ENCODE measurements at regions not wholly inside any gene's neighbourhood (a gene's known extent, or its start where the extent isn't known, plus 50 kb on each side); places are given as distances from the start of the nearest gene placed in this dataset.

DNA sequence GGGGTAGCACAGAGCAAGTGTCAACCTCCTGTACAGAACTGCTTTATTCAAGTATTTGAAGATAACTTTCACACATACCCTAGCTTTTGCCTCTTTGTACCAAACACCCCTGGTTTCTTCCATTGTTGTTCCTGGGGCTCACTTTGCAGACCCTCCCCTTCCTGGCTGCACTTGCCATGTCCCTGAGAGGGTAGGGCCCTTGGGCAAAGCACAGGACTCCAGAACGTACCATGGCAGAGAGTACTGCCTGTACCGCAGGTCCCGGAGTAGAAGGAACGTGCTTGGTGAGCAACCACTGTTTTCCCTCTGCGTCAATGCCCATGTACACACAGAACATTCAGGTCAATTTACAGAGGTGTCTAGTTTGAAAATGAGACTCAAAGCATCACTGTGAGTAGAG, 290.4 kb downstream of the EN1 start:
- DNase-seq = no peak

- DNase-seq = no peak
These were observed 292.8 kb downstream of the EN1 start for GRCh38 chr2:118554616-118555015.

DNA sequence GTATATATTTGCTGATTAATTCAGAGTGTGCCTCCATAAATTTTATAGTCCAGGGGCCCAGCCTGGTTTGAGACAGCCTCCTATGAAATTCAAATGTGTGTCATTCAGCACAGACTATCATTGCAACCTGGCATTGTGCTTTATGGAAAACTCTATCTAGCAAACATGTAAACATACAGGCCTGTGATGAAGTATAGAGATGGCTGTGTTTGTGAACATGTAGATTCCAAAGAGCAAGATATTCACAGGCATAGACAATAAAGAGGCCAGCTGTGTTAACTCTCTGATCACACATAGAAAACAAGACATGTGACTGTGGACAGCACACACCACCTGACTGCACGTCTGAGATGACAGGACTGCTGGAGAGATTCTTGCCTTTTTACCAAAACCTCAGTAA, 297.9 kb downstream of the EN1 start:
- no peak for DNase-seq

DNA sequence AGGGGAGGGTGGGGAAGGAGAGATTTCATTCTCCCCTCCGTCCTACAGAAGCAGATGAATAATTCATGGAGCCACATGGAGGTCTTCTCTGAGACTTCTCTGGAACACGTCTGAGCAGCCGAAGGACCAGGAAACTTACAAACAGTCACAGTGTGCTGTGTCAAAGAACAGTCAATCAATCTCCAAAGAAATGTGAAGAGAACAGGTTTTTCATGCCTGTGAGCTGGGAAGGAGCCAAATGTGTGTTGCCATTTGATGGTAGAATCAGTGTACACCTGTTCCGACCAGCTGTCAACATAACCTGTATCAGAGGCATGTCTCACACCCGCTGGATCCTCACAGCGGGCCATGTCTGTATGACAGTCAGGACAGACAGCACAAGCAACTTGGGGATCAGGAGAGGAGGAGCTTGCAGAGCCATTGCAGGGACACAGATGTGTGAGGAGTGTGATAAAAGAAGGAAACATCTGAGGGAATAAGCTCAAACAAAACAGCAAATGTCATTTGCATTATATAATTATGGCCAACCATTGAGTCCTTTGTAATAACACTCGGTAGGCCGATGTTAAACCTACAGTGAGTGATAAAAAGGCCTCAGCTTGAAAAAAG, 298.5 kb downstream of the EN1 start:
- no peak for DNase-seq

DNA sequence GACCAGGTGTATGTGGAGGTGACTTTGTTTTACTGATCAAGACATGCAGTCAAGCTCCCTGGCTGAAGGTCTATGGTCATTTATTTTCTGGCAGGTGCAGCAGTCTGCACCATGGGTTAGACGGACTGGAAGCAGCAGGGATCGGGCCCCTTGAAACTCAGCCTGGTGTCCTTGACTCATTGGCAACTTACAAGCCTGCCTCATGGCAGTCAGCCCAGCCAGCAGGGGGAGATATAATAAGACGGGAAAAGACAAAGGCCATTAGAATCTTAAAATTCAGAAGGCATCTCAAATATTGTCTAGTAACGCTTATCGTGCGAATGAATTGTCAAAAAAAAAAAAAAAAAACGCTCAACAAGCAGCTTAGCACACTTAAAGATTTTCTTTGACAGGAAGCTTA, 308.2 kb downstream of the EN1 start:
- no peak for DNase-seq

GRCh38 chr2:118536306-118536705, 311.1 kb downstream of the EN1 start:
- no peak for DNase-seq

DNA sequence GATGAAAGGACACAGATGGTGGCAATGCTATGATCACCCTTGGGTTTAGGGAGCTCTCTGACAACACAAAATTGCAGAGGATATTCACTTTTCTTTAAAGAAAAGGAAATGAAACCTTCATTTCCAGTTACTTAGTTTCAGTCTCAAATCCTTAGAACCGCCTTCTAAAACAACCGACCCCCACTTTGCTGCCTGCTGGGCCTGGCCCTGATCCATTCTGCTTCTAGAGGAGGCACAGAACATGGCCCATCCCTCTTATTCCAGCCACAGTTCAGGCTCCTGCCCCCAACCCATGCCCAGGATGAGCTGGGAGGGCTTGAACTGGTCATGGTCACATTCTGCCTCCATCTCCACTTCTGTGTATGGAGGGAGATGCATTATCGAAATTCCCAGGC, 311.6 kb downstream of the EN1 start:
- no peak for DNase-seq

DNA sequence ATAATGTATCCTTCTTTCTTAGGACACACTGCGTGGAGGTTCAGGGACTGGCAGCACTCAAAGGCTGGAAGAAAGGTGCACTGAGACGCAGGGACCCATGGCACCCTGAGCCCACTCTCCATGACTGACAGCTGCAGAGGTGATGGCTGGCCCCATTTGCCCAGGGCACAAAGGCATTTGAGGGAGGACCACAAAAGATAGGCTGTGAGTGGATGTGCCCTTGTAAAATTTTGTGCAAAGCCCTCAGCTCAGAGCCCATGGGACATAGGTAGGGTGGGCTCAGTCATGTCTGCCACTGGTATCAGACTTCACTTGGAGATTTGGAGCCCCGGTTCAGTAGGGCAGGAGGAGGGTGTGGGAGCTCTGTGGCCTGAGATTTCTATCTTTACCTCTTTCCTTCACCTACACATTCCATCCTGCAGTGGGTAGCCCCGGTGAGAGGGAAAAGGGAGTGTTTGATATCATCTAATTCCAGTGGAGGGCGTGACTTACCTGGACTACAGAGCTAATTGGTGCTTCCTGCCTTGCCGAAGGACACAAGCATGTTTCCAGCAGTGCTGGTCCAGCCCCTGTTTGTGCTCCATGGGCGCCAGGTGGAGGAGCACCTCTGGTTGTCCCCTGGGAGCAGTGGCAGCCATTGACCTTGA, 312.2 kb downstream of the EN1 start:
- no peak for DNase-seq

GRCh38 chr2:118530976-118531375, 316.5 kb downstream of the EN1 start:
- DNase-seq = no peak

- DNase-seq = no peak
These were observed 317.4 kb downstream of the EN1 start for GRCh38 chr2:118529908-118530599.

GRCh38 chr2:118527571-118527970, 319.9 kb downstream of the EN1 start:
- no peak for DNase-seq

GRCh38 chr2:118525346-118525745, 322.1 kb downstream of the EN1 start:
- no peak for DNase-seq

GRCh38 chr2:118524911-118525310, 322.5 kb downstream of the EN1 start:
- DNase-seq = no peak

GRCh38 chr2:118523761-118524160, 323.7 kb downstream of the EN1 start:
- DNase-seq = no peak

DNA sequence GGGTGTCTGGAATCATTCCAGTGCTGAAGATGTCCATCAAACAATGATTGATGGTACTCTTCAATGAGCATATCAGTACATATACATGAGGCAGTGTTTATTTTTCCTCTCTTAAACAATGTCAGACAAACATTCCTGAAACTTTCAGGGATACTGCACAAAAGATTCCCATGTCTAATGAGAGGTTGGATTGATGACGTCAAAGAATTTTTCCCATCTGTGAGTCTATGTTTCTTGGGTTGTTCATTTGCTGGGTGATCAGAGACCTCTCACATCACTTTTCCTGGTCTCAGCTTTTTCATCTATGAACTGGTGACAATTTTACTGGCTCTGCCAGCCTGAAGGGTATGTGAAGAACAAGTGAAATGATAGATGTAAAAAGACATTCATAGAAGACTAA, 325.5 kb downstream of the EN1 start:
- DNase-seq = no peak

GRCh38 chr2:118521272-118521671, 326.2 kb downstream of the EN1 start:
- DNase-seq = no peak

DNA sequence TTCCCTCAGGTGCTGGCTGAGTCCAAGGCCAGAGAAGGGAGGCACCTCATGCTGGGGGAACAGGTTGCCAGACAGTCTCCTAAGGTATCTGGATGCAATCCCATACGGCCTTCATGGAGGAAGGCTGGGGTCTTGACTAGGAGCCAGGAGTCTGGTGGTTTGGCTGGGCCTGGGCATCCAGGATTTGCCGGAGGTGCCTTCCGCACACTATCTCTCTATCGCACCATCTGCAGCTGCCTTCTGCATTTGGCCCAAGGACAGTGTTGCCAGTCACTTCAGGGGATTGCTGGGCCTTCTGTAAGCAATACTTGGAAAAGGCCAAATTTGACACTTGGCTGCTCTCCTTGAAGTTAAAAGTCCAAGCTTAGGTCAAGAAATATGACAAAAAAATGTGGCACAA, 327.2 kb downstream of the EN1 start:
- no peak for DNase-seq

DNA sequence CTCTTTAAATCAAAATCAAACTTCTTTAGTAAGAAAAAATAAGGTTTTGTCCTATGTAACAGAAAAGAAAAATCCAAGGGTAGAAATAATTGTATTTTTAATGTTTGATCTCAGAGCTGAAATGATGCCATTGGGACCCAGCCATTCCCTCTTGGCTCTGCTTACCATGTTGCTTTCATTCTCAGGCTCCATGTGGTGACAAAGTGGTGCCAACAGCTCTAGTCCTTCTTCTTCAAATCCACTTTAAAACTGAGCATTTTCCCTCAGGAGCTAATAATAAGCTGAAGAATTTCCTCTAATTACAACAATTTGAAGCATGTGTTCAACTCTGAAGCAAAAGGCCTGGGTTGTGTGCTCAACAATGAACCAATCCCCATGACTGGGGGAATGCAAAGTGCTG, 327.9 kb downstream of the EN1 start:
- no peak for DNase-seq

DNA sequence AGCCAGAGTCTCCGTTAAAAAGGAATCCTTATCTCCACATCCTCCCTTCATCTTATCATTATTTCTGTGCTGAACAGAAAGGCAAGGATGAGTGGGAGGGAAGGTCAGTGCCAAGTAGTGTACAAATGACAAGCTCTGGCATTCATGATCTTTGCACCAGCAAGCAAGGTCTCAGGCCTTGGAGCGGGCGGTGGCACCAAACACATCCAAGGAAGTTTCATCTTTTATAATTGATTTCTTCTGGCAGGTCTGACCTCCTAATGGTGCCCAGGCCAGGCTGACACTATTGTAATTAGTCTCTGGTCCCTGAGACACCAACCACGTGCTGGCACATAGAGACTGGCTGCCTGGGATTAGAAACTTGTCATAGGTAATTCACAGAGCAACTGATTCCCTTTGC, 336.6 kb downstream of the EN1 start:
- DNase-seq = no peak

GRCh38 chr2:118509319-118510004, 338.0 kb downstream of the EN1 start:
- DNase-seq = no peak

- no peak for DNase-seq
These were observed 339.2 kb downstream of the EN1 start for GRCh38 chr2:118508282-118508681.

- DNase-seq = no peak
These were observed 342.0 kb downstream of the EN1 start for GRCh38 chr2:118505436-118505835.

DNA sequence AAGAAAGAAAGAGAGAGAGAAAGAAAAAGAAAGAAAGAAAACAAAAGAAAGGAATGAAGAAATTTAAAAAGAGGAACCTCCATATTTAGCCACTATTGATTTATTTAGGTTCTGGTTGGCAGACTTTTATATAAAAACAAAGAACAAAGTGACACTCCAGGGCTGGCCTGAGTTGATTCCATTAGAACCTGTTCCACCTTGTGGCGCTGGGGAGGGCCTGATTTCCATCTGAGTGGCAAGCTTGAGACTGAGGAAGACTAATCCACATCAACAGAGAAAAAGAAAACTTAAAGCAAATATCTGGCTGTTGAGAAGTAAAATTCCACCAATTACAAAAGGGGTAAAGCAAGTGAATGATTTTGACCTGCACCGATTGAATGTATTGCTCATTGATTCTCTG, 345.3 kb downstream of the EN1 start:
- DNase-seq = no peak

DNA sequence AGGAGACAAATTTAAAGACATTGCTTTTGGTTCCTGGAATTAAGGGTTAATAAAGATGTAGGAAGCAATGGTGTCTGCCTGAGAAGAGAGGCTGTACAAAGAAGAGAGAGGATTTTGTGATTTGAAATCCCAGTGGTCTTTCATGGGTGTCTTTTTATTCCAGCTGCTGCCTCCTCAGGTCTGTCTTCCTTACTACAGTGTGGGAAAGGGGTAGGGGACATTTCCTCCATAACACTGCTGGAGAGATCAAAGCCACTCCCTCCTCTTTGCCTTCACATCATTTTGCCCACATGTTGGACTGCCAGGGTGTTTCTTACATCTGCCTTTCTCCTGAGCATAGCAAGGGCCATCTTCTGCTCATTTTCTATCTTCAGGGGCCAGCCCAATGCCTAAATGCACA, 348.5 kb downstream of the EN1 start:
- no peak for DNase-seq

All from DMS79 (cell line).